ENCODE measurements at regions not wholly inside any gene's neighbourhood (a gene's known extent, or its start where the extent isn't known, plus 50 kb on each side); places are given as distances from the start of the nearest gene placed in this dataset.

GRCh38 chrX:66410806-66411205 lies 228.1 kb downstream of the EDA2R start:
- no peaks in the 10 kb centered on the region for H3K9me3 ChIP-seq (ENCODE audit: control insufficient read depth in 1 of 2, insufficient read depth in 1 of 2, low read length in 2 of 2)
- H3K27me3 ChIP-seq (ENCODE audit: control insufficient read depth in 1 of 2, insufficient read depth in 2 of 2, low read length in 2 of 2), result no peaks in the 10 kb centered on the region
- no peak overlapping the region for H3K27ac ChIP-seq (ENCODE audit: low read depth in 1 of 2, low read length in 2 of 2)
- CTCF ChIA-PET, result interaction anchor here (0.6 kb wide), 1 partner anchor 624 kb away, joined by 3 read pairs; no protein-coding TSS in a partner anchor
- H3K4me3 ChIP-seq (ENCODE audit: low read length), result no peak overlapping the region
- intact Hi-C loops (cut with DNase I, micrococcal nuclease), result no loop called here
- Mint-ChIP-seq H3K36me3 (ENCODE audit: low read depth) (no peaks in the 10 kb centered on the region), H3K27ac (no peak overlapping the region), H3K4me1 (ENCODE audit: low read depth) (no peaks in the 10 kb centered on the region), H3K4me3 (no peak overlapping the region), H3K9me3 (no peaks in the 10 kb centered on the region), H3K27me3 (no peaks in the 10 kb centered on the region)
- no peaks in the 10 kb centered on the region for H3K4me1 ChIP-seq (ENCODE audit: insufficient read depth, low read length)
- no peak for DNase-seq
- TF ChIP-seq, protein P1, sequence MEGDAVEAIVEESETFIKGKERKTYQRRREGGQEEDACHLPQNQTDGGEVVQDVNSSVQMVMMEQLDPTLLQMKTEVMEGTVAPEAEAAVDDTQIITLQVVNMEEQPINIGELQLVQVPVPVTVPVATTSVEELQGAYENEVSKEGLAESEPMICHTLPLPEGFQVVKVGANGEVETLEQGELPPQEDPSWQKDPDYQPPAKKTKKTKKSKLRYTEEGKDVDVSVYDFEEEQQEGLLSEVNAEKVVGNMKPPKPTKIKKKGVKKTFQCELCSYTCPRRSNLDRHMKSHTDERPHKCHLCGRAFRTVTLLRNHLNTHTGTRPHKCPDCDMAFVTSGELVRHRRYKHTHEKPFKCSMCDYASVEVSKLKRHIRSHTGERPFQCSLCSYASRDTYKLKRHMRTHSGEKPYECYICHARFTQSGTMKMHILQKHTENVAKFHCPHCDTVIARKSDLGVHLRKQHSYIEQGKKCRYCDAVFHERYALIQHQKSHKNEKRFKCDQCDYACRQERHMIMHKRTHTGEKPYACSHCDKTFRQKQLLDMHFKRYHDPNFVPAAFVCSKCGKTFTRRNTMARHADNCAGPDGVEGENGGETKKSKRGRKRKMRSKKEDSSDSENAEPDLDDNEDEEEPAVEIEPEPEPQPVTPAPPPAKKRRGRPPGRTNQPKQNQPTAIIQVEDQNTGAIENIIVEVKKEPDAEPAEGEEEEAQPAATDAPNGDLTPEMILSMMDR (IDR thresholded peaks at IDR 0.05), result no peak
- no peaks in the 10 kb centered on the region for H3K36me3 ChIP-seq (ENCODE audit: insufficient read depth, low read length)
- no peak for ATAC-seq (ENCODE audit: poor library complexity)
- POLR2A ChIA-PET, result no interaction called here
